Erythroblast (primary cell): ENCODE measurements at regions not wholly inside any gene's neighbourhood (a gene's known extent, or its start where the extent isn't known, plus 50 kb on each side); places are given as distances from the start of the nearest gene placed in this dataset.

ENCODE experiments used
- GATA1 ChIP-seq: IDR thresholded peaks from 2 replicates; pipeline ENCODE4 v1.6.1; 2011; ENCODE audit warnings: low read depth, mild to moderate bottlenecking, control low read depth, low read length, moderate library complexity
- POLR2A ChIP-seq: IDR thresholded peaks from 2 replicates; pipeline ENCODE4 v1.6.1; 2011; ENCODE audit warnings: mild to moderate bottlenecking, low read length

GRCh38 chr6:105873799-105874198 is 212.3 kb upstream of the PRDM1 start:
- TF ChIP-seq POLR2A (no peak), GATA1 (no peak)
